ENCODE measurements at regions not wholly inside any gene's neighbourhood (a gene's known extent, or its start where the extent isn't known, plus 50 kb on each side); places are given as distances from the start of the nearest gene placed in this dataset.

DNA sequence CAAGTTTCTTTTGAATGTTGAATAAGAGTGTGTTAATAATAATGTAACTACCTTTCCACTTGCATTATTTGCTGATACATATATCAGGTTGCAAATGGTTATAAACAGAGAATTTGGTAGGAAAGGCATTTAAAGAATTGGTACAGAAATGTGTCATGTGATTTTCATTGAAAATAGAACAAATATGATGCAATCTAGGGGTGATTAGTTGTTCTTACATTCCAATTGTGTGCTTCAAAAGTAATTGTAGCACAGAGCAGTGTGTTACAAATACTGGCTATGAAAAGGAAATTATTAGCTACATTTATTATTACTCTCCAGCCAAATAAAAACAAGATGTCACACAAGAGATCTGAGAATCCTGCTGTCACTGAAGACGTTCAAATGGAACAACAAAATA, 61.8 kb upstream of the PRDM9 start:
- no peak for TF ChIP-seq EZH2phosphoT487 (IDR thresholded peaks at IDR 0.05; ENCODE audit: low read depth, severe bottlenecking, unreplicated experiment)
- TF ChIP-seq, protein P1, sequence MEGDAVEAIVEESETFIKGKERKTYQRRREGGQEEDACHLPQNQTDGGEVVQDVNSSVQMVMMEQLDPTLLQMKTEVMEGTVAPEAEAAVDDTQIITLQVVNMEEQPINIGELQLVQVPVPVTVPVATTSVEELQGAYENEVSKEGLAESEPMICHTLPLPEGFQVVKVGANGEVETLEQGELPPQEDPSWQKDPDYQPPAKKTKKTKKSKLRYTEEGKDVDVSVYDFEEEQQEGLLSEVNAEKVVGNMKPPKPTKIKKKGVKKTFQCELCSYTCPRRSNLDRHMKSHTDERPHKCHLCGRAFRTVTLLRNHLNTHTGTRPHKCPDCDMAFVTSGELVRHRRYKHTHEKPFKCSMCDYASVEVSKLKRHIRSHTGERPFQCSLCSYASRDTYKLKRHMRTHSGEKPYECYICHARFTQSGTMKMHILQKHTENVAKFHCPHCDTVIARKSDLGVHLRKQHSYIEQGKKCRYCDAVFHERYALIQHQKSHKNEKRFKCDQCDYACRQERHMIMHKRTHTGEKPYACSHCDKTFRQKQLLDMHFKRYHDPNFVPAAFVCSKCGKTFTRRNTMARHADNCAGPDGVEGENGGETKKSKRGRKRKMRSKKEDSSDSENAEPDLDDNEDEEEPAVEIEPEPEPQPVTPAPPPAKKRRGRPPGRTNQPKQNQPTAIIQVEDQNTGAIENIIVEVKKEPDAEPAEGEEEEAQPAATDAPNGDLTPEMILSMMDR (IDR thresholded peaks at IDR 0.05; ENCODE audit: poor library complexity): no peak
- no peak for TF ChIP-seq EZH2 (IDR thresholded peaks at IDR 0.05; ENCODE audit: borderline replicate concordance)
- H2AFZ ChIP-seq: no peak overlapping the region
- no peaks in the 10 kb centered on the region for H3K79me2 ChIP-seq
- H4K20me1 ChIP-seq (ENCODE audit: insufficient read depth, poor library complexity, severe bottlenecking): no peaks in the 10 kb centered on the region
- H3K27ac ChIP-seq: no peak overlapping the region
- 65% methylated on average over 1 of the region's 1 CpG for WGBS (ENCODE audit: low lambda C conversion rate, missing lambda C conversion rate)
- no peaks in the 10 kb centered on the region for H3K36me3 ChIP-seq (replicated peaks; ENCODE audit: insufficient read depth, low read depth)
- DNase-seq (ENCODE audit: low spot score): no peak
- no peak overlapping the region for H3K4me3 ChIP-seq
- H3K9me3 ChIP-seq (ENCODE audit: low read depth): no peaks in the 10 kb centered on the region
- H3K4me1 ChIP-seq (ENCODE audit: insufficient read depth): no peaks in the 10 kb centered on the region
- no peaks in the 10 kb centered on the region for H3K27me3 ChIP-seq
- no peak overlapping the region for H3K4me2 ChIP-seq
- no peaks in the 10 kb centered on the region for H3K9me2 ChIP-seq (replicated peaks; ENCODE audit: insufficient read depth)

GRCh38 chr5:23440703-23441102, 66.7 kb upstream of the PRDM9 start:
- Histone ChIP-seq H3K4me2 (no peak overlapping the region), H3K79me2 (no peaks in the 10 kb centered on the region), H3K27me3 (no peaks in the 10 kb centered on the region), H3K36me3 (replicated peaks; ENCODE audit: insufficient read depth, low read depth) (no peaks in the 10 kb centered on the region), H3K27ac (no peak overlapping the region), H2AFZ (no peak overlapping the region), H3K4me1 (ENCODE audit: insufficient read depth) (no peaks in the 10 kb centered on the region), H3K4me3 (no peak overlapping the region), H4K20me1 (ENCODE audit: insufficient read depth, poor library complexity, severe bottlenecking) (no peaks in the 10 kb centered on the region), H3K9me2 (replicated peaks; ENCODE audit: insufficient read depth) (no peaks in the 10 kb centered on the region), H3K9me3 (ENCODE audit: low read depth) (no peaks in the 10 kb centered on the region)
- DNase-seq (ENCODE audit: low spot score): no peak
- 84% methylated on average over 1 of the region's 1 CpG for WGBS (ENCODE audit: low lambda C conversion rate, missing lambda C conversion rate)
- TF ChIP-seq, protein P1 (IDR thresholded peaks at IDR 0.05; ENCODE audit: poor library complexity): no peak
- TF ChIP-seq EZH2 (IDR thresholded peaks at IDR 0.05; ENCODE audit: borderline replicate concordance) (no peak), EZH2phosphoT487 (IDR thresholded peaks at IDR 0.05; ENCODE audit: low read depth, severe bottlenecking, unreplicated experiment) (no peak)

DNA sequence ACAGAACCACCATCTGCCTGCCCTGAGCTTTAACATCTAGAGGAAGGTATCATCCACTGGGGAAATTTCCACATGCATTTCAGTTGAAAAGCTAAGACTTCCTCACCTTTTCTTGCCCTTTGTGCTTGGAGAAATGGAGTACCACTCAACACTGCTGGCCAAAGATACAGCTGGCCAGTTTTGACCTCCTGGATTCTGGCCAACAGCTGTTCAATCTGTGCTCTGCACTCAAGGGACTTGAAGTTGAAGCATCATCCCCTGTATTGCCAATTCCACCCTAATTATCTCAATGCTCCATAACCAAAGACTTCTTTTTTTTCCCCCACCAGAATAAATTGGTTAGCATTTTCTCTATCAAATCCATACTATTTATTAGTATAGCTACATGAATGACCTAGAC, 70.4 kb upstream of the PRDM9 start:
- no peaks in the 10 kb centered on the region for H4K20me1 ChIP-seq (ENCODE audit: insufficient read depth, poor library complexity, severe bottlenecking)
- no peak for TF ChIP-seq EZH2 (IDR thresholded peaks at IDR 0.05; ENCODE audit: borderline replicate concordance)
- TF ChIP-seq, protein P1 (IDR thresholded peaks at IDR 0.05; ENCODE audit: poor library complexity): no peak
- no peak for TF ChIP-seq EZH2phosphoT487 (IDR thresholded peaks at IDR 0.05; ENCODE audit: low read depth, severe bottlenecking, unreplicated experiment)
- no peaks in the 10 kb centered on the region for H3K27me3 ChIP-seq
- DNase-seq (ENCODE audit: low spot score): no peak
- H3K4me2 ChIP-seq: no peak overlapping the region
- no peaks in the 10 kb centered on the region for H3K9me3 ChIP-seq (ENCODE audit: low read depth)
- H3K4me3 ChIP-seq: no peak overlapping the region
- no peaks in the 10 kb centered on the region for H3K4me1 ChIP-seq (ENCODE audit: insufficient read depth)
- no peak overlapping the region for H3K27ac ChIP-seq
- no peaks in the 10 kb centered on the region for H3K36me3 ChIP-seq (replicated peaks; ENCODE audit: insufficient read depth, low read depth)
- no peaks in the 10 kb centered on the region for H3K9me2 ChIP-seq (replicated peaks; ENCODE audit: insufficient read depth)
- H3K79me2 ChIP-seq: no peaks in the 10 kb centered on the region
- no peak overlapping the region for H2AFZ ChIP-seq

All from hepatocyte (in vitro differentiated cells).